Ascending aorta (tissue), 2 donors: ENCODE measurements at regions not wholly inside any gene's neighbourhood (a gene's known extent, or its start where the extent isn't known, plus 50 kb on each side); places are given as distances from the start of the nearest gene placed in this dataset.
"Not testable (repeated sequence)": the region's sequence is repeated elsewhere in the genome, so short reads cannot be mapped to it uniquely, and the experiment has no call there.

Experiments
- DNase-seq, 2 donors: peaks; one replicate each; pipeline ENCODE4 v3.0.0-alpha.2; 2019; ENCODE audit warnings: low spot score in 2 of 2
- H3K27ac ChIP-seq, 2 donors: fragments of 200-600 bp; sonication (generic); one replicate each; pipeline ENCODE4 v1.5.1; 2016 to 2017; ENCODE audit warnings: mild to moderate bottlenecking in 1 of 2
- H3K27me3 ChIP-seq: fragments of 200-600 bp; sonication (generic); one replicate; pipeline ENCODE4 v1.5.1; 2017
- H3K36me3 ChIP-seq, 2 donors: fragments of 200-600 bp; sonication (generic); one replicate each; pipeline ENCODE4 v1.5.1; 2016
- H3K4me1 ChIP-seq, 2 donors: fragments of 200-600 bp; sonication (generic); one replicate each; pipeline ENCODE4 v1.5.1; 2016 to 2017; ENCODE audit warnings: mild to moderate bottlenecking in 1 of 2
- H3K4me3 ChIP-seq, 2 donors: fragments of 200-600 bp; sonication (generic); one replicate each; pipeline ENCODE4 v1.5.1; 2016 to 2017; ENCODE audit warnings: mild to moderate bottlenecking in 1 of 2
- H3K9me3 ChIP-seq, 2 donors: fragments of 200-600 bp; sonication (generic); one replicate each; pipeline ENCODE4 v1.5.1; 2016
- CTCF ChIP-seq, 3 experiments: fragments of 200-600 bp in 2 of 3; fragments of 450-650 bp in 1 of 3; sonication (generic) in 2 of 3; IDR thresholded peaks; one replicate each; pipeline ENCODE4 v1.5.1; 2016 to 2019; ENCODE audit warnings: antibody characterized with exemption in 3 of 3, mild to moderate bottlenecking in 1 of 3, moderate library complexity in 1 of 3
- intact Hi-C: fragments of 100-400 bp; cut with DNase I; formaldehyde crosslinking; loops from one replicate; pipeline ENCODE4 v1.15.1; 2023

- Histone ChIP-seq H3K4me3 (no peak overlapping the region), H3K27ac (no peak overlapping the region), H3K9me3 (no peaks in the 10 kb centered on the region), H3K27me3 (no peaks in the 10 kb centered on the region), H3K36me3 (no peaks in the 10 kb centered on the region), H3K4me1 (no peaks in the 10 kb centered on the region)
- no peak for TF ChIP-seq CTCF (IDR thresholded peaks at IDR 0.05)
- no peak for DNase-seq
- intact Hi-C loops, result no loop called here
Observed at GRCh38 chr1:78298349-78298748, 192.4 kb upstream of the PTGFR start.

DNA sequence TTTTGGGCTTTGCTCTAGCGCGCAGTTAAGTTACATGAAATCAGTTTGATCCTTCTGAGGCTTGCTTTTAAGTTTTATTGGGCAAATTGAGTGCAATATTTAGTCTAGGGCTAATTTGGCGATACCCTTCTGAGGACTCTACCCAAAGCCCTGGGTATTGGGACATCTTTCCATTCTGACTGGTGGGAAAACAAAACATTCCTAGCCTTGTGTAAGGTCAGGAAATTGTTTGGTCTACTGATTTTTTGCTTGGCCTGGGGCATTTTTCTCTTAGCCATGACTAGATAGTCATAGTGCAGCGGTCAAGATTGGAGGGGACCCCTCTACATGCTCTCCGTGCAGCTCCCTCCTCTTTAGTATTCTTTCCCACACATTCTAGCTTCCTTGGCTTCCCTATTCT, 189.6 kb upstream of the PTGFR start:
- Histone ChIP-seq H3K27ac (no peak overlapping the region), H3K36me3 (no peaks in the 10 kb centered on the region), H3K4me1 (no peaks in the 10 kb centered on the region), H3K9me3 (no peaks in the 10 kb centered on the region), H3K27me3 (no peaks in the 10 kb centered on the region), H3K4me3 (no peak overlapping the region)
- intact Hi-C loops, result no loop called here
- no peak for TF ChIP-seq CTCF (IDR thresholded peaks at IDR 0.05)
- DNase-seq, result no peak

DNA sequence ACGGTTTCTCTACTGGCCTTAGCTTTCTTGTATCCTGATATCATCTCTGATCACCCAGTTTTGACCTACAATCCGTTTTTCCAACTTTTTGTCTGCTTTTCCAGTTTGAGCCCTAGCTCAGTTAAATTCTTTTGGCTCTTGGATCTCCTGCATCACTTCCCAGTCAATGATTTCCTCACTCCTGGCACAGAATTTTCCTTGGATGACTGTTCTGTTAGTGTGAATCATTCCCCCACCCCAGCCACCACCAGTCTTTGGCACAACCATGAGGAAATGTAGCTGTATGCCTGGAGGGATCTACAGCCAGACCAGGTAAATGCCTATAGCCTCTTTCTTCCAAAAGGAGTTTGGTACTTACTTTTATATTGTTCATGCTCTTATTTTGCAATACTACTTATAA, 187.2 kb upstream of the PTGFR start:
- no peaks in the 10 kb centered on the region for H3K9me3 ChIP-seq
- no peak for TF ChIP-seq CTCF (IDR thresholded peaks at IDR 0.05)
- intact Hi-C loops, result no loop called here
- DNase-seq, result peak in 1 of 2 donors; percentile 74
- H3K4me3 ChIP-seq, result no peak overlapping the region
- H3K27ac ChIP-seq, result no peak overlapping the region
- no peaks in the 10 kb centered on the region for H3K4me1 ChIP-seq
- H3K36me3 ChIP-seq, result no peaks in the 10 kb centered on the region
- no peaks in the 10 kb centered on the region for H3K27me3 ChIP-seq

DNA sequence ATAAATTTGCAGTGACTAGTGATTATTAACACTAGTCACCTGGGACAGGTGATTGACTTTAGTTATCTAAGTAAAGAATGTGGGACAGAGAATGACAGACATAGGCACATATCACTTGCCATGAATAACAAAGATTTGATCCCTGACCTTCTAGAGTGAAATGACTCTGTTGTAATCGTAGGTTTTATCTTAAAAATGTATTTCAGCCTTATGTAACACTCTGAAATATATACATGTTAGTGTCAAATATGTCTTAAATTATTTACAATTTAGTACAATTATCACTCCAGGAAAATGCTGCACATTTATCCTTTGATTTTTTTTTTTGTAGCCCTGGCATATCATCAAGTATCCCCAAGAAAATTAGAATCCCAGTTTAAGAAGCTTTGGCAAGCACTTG, 186.4 kb upstream of the PTGFR start:
- intact Hi-C loops, result no loop called here
- no peak for TF ChIP-seq CTCF (IDR thresholded peaks at IDR 0.05)
- Histone ChIP-seq H3K36me3 (no peaks in the 10 kb centered on the region), H3K27ac (no peak overlapping the region), H3K9me3 (no peaks in the 10 kb centered on the region), H3K4me3 (no peak overlapping the region), H3K4me1 (no peaks in the 10 kb centered on the region), H3K27me3 (no peaks in the 10 kb centered on the region)
- no peak for DNase-seq

DNA sequence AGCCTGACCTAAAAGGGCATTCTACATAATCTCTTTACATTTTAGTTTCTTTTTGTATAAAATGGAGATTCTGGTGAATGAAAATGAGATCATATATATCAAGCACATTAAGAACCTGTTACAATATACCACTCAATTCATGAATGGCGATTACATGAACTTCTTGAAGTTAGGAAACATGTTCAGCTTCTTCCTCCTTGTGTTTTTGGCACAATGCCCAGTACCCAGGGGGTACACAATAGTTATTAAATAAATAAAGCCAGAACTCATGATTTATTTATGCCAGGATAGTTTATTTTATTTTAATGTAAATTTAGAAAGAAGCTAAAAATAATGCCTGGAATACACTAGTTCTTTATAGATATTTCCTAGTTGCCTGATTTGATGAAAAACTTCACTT, 186.0 kb upstream of the PTGFR start:
- intact Hi-C loops, result no loop called here
- H3K27me3 ChIP-seq, result no peaks in the 10 kb centered on the region
- TF ChIP-seq CTCF (IDR thresholded peaks at IDR 0.05), result no peak

DNA sequence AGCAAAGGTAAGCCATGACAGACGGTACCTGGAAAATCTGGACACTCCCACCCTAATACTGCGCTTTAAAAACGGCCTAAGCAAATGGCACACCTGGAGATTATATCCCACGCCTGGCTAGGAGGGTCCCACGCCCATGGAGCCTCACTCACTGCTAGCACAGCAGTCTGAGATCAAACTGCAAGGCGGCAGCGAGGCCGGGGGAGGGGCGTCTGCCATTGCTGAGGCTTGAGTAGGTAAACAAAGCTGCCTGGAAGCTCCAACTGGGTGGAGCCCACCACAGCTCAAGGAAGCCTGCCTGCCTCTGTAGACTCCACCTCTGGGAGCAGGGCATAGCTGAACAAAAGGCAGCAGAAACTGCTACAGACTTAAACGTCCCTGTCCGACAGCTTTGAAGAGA, 180.5 kb upstream of the PTGFR start:
- H3K36me3 ChIP-seq, H3K27ac ChIP-seq, H3K9me3 ChIP-seq, H3K4me1 ChIP-seq, DNase-seq, H3K4me3 ChIP-seq, H3K27me3 ChIP-seq, intact Hi-C loops: not testable (repeated sequence)

More for the DNA sequence above, 186.0 kb upstream of the PTGFR start:
- Histone ChIP-seq H3K4me3 (no peak overlapping the region), H3K9me3 (no peaks in the 10 kb centered on the region), H3K36me3 (no peaks in the 10 kb centered on the region), H3K4me1 (no peaks in the 10 kb centered on the region), H3K27ac (no peak overlapping the region)
- DNase-seq, result no peak
